AG09319 (cell line): ENCODE measurements at regions not wholly inside any gene's neighbourhood (a gene's known extent, or its start where the extent isn't known, plus 50 kb on each side); places are given as distances from the start of the nearest gene placed in this dataset.
"Not testable (repeated sequence)": the region's sequence is repeated elsewhere in the genome, so short reads cannot be mapped to it uniquely, and the experiment has no call there.

ENCODE experiments used
- DNase-seq: peaks from one replicate; pipeline ENCODE4 v3.0.0-alpha.2; 2010; ENCODE audit warnings: low read depth; ENCODE audit errors: extremely low read depth
- TF ChIP-seq, protein P1 (sequence below): IDR thresholded peaks from 2 replicates; pipeline ENCODE4 v1.5.1; 2011; ENCODE audit warnings: low read depth, mild to moderate bottlenecking, inconsistent platforms, low read length, moderate library complexity

DNA sequence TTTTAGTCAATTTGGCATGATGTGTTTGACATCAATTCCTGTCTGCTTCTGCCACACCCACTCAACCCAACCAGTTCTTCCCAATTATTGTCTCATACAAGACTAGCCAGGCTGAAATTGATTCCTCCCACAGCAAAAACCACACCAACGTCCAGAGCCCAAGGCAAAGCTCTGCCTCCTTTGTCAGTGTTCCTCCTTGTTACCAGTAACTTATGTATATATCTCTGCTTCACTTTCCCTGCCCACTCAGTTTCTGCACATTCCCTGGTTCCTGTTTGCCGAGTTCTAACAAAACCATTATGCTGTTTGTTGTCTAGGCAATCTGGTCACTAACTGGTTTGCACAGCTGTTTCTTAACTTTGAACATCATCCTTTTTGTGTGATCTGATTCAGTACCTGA lies 547.9 kb upstream of the PTCHD4 start:
- no peak for DNase-seq
- TF ChIP-seq, protein P1, sequence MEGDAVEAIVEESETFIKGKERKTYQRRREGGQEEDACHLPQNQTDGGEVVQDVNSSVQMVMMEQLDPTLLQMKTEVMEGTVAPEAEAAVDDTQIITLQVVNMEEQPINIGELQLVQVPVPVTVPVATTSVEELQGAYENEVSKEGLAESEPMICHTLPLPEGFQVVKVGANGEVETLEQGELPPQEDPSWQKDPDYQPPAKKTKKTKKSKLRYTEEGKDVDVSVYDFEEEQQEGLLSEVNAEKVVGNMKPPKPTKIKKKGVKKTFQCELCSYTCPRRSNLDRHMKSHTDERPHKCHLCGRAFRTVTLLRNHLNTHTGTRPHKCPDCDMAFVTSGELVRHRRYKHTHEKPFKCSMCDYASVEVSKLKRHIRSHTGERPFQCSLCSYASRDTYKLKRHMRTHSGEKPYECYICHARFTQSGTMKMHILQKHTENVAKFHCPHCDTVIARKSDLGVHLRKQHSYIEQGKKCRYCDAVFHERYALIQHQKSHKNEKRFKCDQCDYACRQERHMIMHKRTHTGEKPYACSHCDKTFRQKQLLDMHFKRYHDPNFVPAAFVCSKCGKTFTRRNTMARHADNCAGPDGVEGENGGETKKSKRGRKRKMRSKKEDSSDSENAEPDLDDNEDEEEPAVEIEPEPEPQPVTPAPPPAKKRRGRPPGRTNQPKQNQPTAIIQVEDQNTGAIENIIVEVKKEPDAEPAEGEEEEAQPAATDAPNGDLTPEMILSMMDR, result no peak

DNA sequence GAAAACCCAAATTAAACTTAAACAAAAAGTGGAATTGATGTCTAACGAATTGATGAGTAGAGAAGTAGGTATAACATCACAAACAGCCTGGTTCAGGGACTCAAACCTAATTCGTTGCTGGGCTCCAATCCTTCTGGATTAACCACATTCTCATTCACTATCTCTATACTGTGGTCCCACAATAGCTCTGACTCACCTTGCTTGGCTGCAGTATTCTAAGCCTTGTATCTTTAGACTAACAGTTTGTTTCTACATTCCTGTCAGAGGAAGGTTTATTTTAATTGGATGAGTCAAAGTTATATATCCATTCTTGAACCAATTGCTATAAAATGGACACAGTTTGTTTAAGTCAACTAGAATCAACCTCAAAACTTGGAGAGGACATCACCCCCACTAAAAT lies 530.5 kb upstream of the PTCHD4 start:
- TF ChIP-seq, protein P1, result no peak
- no peak for DNase-seq

DNA sequence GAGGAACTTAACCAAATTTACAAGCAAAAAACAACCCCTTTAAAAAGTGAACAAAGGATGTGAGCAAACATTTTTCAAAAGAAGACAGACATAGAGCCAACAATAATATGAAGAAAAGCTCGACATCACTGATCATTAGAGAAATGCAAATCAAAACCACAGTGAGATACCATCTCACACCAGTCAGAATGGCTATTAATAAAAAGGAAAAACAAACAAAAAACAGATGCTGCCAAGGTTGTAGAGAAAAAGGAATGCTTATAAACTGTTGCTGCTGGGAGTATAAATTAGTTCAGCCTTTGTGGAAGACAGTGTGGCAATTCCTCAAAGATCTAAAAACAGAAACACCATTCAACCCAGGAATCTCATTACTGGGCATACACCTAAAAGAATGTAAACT lies 527.8 kb upstream of the PTCHD4 start:
- not testable (repeated sequence) for DNase-seq

DNA sequence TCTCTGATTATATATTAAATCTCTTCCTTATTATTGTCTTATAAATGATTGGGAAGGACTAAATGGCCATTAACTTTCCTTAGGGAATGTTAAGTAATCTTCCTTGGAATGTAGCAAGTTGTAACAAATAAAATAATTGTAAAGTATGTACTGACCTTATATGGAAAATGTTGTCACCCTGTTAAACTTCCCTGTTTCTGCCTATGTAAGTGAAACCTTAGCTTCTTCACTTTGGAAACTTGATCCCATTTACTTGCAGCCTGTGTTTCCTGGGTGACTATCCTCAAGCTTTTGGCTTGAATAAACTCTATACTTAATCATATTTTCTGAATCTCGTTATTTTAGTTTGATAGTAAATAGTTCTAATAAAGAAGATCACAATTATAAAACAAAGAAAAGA lies 519.5 kb upstream of the PTCHD4 start:
- TF ChIP-seq, protein P1, result no peak
- no peak for DNase-seq

DNA sequence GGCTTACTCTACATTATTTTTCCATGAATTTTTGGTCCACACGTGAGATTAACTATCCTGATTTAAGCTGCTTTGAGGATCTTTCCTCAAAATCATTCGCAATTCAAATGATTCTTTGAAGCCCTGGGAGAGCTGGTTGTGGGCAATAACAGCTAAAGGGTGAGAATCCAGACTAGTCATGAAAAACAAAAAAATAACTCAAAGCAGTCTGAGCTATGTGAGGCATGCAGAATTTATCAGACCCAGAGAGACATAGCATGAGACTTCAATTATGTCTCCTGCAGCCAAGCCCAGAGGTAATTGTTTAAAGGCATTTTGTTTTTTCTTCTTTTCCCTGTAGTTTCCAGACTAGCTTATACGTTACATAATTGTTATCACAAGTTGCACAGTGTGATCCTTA lies 517.3 kb upstream of the PTCHD4 start:
- TF ChIP-seq, protein P1, result no peak
- no peak for DNase-seq

DNA sequence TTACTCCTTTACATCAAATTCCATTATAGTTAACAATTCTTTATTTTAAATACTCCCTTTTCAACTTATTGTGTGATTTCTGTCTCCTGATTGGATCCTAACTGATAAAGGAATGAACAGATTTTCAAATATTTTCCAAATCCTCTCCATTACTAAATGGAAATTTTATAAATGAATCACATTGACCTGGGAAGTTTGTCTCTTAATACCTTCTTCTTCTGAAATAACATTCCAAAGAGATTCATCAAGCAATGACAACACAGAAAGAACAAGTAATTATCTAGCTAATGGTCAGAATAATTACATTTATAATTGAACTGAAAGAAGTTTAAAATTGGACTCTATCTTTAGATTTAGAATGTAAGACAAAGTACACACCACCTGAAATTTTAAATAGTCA lies 515.4 kb upstream of the PTCHD4 start:
- TF ChIP-seq, protein P1, result no peak

DNA sequence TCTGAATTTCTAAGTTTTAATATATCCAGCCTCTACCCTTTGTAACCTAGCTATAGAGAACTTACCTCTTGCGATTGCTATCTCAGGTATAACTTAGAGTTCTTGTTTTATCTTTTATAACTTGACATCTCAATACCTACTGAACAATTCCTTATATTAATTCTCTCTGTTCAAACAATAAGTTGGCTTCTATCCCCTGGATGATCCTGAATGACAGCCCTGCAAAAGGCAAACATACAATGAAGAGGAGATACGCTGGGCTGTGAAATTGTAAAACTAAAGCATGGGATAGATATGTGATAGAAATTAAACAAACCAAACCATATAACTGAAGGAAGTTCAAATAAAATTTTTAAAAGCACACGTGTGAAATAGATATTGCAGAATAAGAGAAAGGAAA lies 513.6 kb upstream of the PTCHD4 start:
- DNase-seq, result no peak
- TF ChIP-seq, protein P1, result no peak

More for the DNA sequence above, 515.4 kb upstream of the PTCHD4 start:
- no peak for DNase-seq

DNA sequence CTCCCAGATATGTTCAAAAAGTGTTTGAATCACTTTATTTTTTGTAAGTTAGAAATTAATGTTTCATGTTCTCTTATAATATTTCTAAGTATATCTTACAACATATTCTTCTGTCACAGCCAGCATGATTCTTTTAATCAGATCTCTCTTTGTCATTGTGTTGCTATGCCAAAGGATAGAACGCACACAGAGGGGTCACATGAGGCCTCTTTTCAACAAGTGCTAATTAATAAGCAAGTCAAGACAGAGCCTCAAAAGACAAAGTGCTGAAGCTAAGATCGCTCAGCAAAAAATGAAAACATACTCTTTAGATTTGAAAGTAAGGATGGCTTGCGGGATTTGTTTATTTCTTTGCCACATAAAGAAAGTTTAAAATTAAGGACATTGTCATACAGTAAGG lies 508.8 kb upstream of the PTCHD4 start:
- TF ChIP-seq, protein P1, result no peak
- no peak for DNase-seq
